Transverse colon (tissue), 3 donors: ENCODE measurements at regions not wholly inside any gene's neighbourhood (a gene's known extent, or its start where the extent isn't known, plus 50 kb on each side); places are given as distances from the start of the nearest gene placed in this dataset.

Experiments
- CTCF ChIP-seq, 5 experiments: fragments of 200-600 bp in 3 of 5; fragments of 450-650 bp in 2 of 5; sonication (generic) in 3 of 5; IDR thresholded peaks; 1 replicate in 2 of 5; 2 replicates in 3 of 5; pipeline ENCODE4 v1.5.1; 2016 to 2017; ENCODE audit warnings: antibody characterized with exemption in 5 of 5, inconsistent platforms in 3 of 5, mild to moderate bottlenecking in 2 of 5, moderate library complexity in 1 of 5
- POLR2A ChIP-seq: fragments of 450-650 bp; IDR thresholded peaks from one replicate; pipeline ENCODE4 v1.6.1; 2016; ENCODE audit warnings: antibody characterized with exemption, mild to moderate bottlenecking, moderate library complexity

- TF ChIP-seq CTCF (IDR thresholded peaks at IDR 0.05) (no peak), POLR2A (no peak)
Measured at GRCh38 chr10:10205906-10206305, 811.8 kb upstream of the CELF2 start.
